ENCODE measurements at regions not wholly inside any gene's neighbourhood (a gene's known extent, or its start where the extent isn't known, plus 50 kb on each side); places are given as distances from the start of the nearest gene placed in this dataset.

DNA sequence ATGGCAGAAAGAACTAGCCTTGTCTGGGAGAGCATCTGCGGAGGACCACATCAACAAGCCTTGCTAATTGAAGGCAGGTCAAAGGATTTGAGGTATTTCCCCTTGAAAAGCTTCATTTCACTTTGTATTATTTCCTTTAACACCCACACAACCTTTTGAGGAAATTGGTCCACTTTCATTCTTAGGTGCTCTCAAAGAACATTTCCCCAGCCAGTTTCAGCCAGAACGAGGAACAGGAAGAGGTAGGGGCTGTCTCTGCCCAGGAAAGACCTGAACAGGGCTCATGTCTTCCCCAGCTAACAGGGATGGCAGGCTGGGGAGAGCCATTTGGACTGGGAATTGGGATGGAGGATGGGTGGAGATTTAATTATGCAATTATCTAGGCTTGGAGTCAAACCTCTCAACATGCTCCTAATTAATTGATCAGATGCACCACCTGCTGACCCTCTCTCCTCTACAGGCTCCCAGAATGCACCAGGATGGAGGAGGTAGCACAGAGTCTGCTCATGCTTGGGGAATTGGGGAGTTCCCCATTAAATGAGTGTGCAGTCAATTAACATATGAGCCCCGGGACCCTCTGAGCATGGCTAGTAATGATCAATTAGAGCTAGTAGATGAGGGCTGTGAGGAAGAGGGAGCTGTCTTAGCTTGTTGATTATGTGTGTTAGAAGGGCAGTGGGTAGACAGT lies 84.6 kb downstream of the GP2 start:
- no TSS peak for BruUV-seq (replicated peaks)
- intact Hi-C loops (cut with micrococcal nuclease) = no loop called here
- FAIRE-seq = no peak

More for the DNA sequence above, 84.6 kb downstream of the GP2 start:
- no peaks in the 10 kb centered on the region for H4K20me1 ChIP-seq (replicated peaks; ENCODE audit: control insufficient read depth, extremely low read depth, insufficient read depth, low read length)
- POLR2A ChIA-PET = no interaction called here
- no peaks in the 10 kb centered on the region for H3K27me3 ChIP-seq (ENCODE audit: control insufficient read depth in 2 of 2, insufficient read depth in 2 of 2, low read length in 2 of 2)
- CTCF ChIA-PET = no interaction called here
- peaks cover 2% of the 10 kb centered on the region for H3K9me3 ChIP-seq (replicated peaks; ENCODE audit: control insufficient read depth, insufficient read depth, low read length)
- no peak overlapping the region for H3K4me2 ChIP-seq (ENCODE audit: insufficient read depth, low read length)
- H3K9me1 ChIP-seq (replicated peaks; ENCODE audit: control insufficient read depth, extremely low read depth, insufficient read depth, low read length) = no peaks in the 10 kb centered on the region
- no peak overlapping the region for H3K4me3 ChIP-seq (replicated peaks in 1 of 3; ENCODE audit: insufficient read depth in 1 of 3, low read depth in 1 of 3, low read length in 3 of 3)
- no peak overlapping the region for H3K9ac ChIP-seq (replicated peaks; ENCODE audit: extremely low read depth, insufficient read depth, low read length)
- DNase-seq (ENCODE audit: low read depth, low spot score) = no peak
- H3K4me1 ChIP-seq (ENCODE audit: control insufficient read depth, extremely low read depth, insufficient read depth, low read length) = no peaks in the 10 kb centered on the region
- dilution Hi-C loops (cut with MboI; ENCODE audit: extremely low pct_ligation_motif_present, low sequenced_read_pairs) = no loop called here
- no peak overlapping the region for H2AFZ ChIP-seq (ENCODE audit: low read depth, low read length)
- H3K27ac ChIP-seq (ENCODE audit: insufficient read depth, low read depth, low read length) = no peak overlapping the region
- TF ChIP-seq POLR2AphosphoS5 (IDR thresholded peaks at IDR 0.05; ENCODE audit: insufficient read depth, low read depth, low read length) (no peak), FOS (IDR thresholded peaks at IDR 0.05; ENCODE audit: borderline replicate concordance, insufficient read depth, low read length) (no peak), GATA2 (IDR thresholded peaks at IDR 0.05; ENCODE audit: insufficient read depth, insufficient read length, low read depth, low read length) (no peak), MYC (IDR thresholded peaks at IDR 0.05; ENCODE audit: low read depth, low read length) (no peak), JUN (IDR thresholded peaks at IDR 0.05; ENCODE audit: borderline replicate concordance, insufficient read depth, insufficient read length, low read depth) (no peak), POLR2A (IDR thresholded peaks at IDR 0.05; ENCODE audit: low read depth, low read length) (no peak), EZH2 (IDR thresholded peaks at IDR 0.05; ENCODE audit: borderline replicate concordance, low read depth, low read length, severe bottlenecking) (no peak)
- TF ChIP-seq, protein P1, sequence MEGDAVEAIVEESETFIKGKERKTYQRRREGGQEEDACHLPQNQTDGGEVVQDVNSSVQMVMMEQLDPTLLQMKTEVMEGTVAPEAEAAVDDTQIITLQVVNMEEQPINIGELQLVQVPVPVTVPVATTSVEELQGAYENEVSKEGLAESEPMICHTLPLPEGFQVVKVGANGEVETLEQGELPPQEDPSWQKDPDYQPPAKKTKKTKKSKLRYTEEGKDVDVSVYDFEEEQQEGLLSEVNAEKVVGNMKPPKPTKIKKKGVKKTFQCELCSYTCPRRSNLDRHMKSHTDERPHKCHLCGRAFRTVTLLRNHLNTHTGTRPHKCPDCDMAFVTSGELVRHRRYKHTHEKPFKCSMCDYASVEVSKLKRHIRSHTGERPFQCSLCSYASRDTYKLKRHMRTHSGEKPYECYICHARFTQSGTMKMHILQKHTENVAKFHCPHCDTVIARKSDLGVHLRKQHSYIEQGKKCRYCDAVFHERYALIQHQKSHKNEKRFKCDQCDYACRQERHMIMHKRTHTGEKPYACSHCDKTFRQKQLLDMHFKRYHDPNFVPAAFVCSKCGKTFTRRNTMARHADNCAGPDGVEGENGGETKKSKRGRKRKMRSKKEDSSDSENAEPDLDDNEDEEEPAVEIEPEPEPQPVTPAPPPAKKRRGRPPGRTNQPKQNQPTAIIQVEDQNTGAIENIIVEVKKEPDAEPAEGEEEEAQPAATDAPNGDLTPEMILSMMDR (IDR thresholded peaks at IDR 0.05; ENCODE audit: extremely low read depth in 1 of 2, insufficient read depth in 1 of 2, low read depth in 1 of 2, low read length in 2 of 2) = no peak
- TF ChIP-seq, protein P2, sequence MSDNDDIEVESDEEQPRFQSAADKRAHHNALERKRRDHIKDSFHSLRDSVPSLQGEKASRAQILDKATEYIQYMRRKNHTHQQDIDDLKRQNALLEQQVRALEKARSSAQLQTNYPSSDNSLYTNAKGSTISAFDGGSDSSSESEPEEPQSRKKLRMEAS (IDR thresholded peaks at IDR 0.05; ENCODE audit: insufficient read depth, insufficient read length) = no peak
- no peaks in the 10 kb centered on the region for H3K36me3 ChIP-seq (ENCODE audit: control insufficient read depth in 2 of 2, extremely low read depth in 1 of 2, insufficient read depth in 2 of 2, low read length in 2 of 2)
- no peaks in the 10 kb centered on the region for H3K79me2 ChIP-seq (ENCODE audit: control insufficient read depth, insufficient read depth, low read length)
